HG02678 (cell line): ENCODE measurements at regions not wholly inside any gene's neighbourhood (a gene's known extent, or its start where the extent isn't known, plus 50 kb on each side); places are given as distances from the start of the nearest gene placed in this dataset.
"Not testable (repeated sequence)": the region's sequence is repeated elsewhere in the genome, so short reads cannot be mapped to it uniquely, and the experiment has no call there.

Experiments used
- ATAC-seq: cut with Tn5 transposase; IDR thresholded peaks from one replicate; pipeline ENCODE4 v1.9.1; 2021; ENCODE audit warnings: mild to moderate bottlenecking, moderate library complexity; ENCODE audit not compliant: unreplicated experiment

DNA sequence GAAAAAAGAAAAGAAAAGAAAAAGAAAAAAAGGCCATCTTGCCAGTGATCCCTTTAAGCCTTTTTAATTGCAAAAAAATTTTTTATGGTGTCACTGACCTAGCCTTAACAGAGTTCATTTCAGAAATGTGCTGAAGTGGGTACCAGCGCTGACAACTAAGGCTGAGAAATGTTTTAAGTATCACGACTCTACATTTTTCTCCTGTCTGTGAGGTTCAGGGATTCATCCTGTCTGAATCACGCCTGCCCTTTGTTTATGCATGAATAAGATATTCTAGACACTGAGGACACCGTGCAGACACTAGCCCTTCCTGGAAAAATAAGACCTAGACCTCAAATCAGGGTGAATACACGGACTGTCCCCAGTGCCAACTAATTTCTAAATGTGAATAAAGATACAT lies 154.4 kb upstream of the NOCT start:
- ATAC-seq: no peak

DNA sequence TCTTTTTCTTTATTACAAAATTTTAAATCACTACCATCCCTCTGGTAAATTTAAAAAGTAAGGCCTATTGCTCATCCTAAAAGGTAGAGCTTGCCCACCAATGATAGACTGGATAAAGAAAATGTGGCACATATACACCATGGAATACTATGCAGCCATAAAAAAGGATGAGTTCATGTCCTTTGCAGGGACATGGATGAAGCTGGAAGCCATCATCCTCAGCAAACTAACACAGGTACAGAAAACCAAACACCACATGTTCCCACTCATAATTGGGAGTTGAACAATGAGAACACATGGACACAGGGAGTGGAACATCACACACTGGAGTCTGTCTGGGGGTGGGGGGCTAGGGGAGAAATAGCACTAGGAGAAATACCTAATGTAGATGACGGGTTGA lies 155.2 kb upstream of the NOCT start:
- not testable (repeated sequence) for ATAC-seq

DNA sequence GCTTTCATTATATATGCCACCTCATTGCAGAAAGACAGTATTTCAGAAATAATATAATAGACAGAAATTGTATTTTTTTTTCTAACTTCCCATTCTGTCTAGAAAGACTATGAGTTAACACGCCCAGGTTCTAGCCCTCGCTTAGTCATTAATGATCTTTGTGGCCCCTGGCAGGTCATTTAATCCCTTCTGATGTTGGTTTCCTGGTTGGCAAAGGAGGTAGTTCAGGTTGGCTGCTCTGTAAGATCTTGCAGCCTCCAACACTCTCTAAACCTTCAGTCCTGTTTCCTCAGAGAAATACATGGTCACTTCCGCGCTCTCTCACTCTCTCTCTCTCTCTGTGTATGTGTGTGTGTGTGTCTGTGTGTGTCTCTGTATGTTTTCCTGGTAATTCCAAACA lies 156.3 kb upstream of the NOCT start:
- ATAC-seq: no peak

DNA sequence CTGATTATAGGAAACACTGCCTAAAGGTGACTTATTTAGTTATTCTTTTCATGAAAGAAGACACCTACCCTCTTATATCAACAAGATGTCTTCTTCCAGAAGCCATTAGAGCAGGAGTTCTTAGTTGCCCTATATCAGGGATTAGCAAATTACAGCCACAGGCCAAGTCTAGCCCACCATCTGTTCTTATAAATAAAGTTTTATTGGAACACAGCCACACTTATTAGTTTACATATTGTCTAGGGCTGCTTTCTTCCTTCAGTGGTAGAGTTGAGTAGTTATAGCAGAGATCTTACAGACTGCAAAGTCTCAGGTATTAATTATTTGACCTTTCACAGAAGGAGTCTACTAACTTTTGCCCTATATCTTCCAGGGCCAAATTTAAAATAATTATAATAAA lies 157.2 kb upstream of the NOCT start:
- ATAC-seq: no peak

DNA sequence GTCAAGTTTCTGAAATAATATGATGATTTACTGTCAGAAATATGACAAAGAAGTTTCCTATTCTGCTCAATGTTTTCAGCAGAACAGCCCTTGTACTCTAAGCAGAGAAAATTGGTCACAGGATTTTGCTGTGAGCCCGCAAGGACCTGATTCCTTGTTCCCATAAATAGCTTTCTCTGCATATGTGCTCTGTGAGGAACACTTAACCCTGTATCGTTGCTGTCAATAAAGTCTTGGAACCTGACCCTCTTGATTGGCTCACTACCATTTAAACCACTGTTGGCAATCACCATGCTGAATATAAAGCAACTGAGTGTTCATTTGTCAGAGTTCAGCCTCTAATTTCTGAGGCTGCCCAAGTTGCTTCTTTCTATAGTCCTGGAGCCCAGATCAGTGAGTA lies 158.2 kb upstream of the NOCT start:
- ATAC-seq: no peak

DNA sequence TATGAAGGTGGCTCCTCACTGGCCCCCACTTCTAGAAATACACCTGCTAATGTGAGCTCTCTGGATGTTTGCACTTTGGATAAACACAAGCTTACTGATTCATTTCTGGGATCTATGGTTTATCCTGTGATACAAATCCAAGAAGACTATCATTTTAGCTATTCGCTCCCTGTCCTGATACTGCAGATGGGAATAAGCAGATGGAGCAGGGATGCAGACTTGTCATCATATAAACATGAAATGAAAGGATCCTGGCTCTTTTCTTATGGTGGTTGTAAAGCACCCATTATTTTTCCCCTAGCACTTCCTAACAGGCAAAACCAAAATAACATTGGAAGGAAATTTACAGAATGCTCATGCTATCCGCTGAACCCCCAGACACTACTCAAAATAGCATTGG lies 162.9 kb upstream of the NOCT start:
- ATAC-seq: no peak

DNA sequence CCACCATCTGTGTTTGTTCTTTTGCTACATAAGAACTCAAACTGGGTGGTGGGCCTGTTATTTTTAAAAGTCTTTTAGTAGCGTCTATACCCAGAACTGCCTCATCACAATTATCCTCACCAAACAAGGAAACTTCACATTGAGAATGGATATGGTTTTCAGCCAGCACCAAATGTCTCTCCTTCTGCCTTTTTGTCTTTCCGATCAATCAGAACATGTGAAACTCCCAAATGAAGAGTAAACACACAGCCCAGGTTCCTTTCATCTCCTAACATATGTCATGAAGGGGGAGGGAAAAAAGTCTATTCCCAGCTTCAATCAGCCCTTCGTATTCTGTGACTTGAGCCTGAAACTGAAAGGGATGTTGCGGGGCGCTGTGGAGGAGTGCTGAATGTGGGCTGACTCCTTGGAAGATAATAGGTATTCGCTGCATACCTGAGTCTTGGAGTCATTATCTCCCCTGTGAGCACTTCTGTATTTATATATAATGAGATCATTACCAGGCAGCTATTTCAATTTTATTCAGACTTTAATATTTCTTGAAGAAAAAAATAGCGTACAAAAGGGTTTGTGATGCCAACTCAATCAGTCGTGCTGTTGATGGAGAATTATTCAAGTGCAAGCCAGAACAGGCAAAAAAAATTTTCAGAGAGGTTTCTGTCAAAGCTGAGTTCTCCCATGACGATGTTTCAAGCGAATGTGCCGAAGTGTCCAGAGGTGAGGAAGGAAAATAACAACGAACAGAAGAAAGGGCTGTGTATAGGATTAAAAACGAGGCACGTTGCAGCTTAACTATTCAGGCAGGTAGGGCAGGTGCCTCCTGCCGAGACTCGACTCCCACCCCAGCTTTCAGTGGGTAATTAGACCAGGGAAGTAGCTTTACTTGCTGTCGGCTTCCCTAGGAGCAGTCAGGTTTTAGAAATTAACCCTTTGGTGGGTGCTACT lies 163.9 kb upstream of the NOCT start:
- ATAC-seq: no peak

DNA sequence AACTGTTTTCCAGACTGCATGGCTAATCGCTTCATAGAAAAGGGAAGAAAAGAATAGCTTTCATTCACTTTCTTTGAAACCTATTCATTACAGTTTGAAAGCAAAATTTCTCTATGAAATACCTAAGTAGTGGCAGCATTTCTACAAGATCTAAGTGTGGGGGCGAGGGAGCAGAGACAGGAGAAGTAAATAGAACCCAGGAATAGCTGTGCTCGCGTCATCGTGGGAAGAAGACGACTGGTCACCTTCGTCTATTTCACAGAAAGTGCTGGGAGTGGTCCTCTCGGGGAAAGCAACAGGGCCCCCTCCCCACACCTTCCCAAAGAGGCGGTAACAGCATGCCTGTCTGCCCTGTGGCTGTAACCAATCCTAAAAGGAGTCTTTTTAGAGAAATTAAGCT lies 169.9 kb upstream of the NOCT start:
- ATAC-seq: no peak

DNA sequence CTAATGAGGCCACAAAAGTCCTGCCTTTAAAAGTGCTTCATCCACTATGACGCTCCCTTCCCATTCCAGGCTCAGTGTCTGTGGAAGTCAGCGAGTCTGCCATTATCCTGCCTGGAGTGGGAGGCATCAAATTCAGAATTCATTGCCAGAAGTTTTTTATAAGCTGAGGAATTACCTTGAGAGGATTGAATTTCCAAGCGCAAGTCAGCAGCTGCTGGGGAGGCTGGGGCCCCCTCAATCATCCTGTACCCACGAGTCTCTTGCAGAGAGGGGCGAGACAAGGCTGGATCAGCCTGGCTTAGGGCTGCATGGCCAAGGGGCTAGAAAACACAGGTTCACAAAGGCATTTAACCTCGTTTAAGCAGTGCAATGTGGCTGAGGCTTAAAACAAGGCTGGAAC lies 170.5 kb upstream of the NOCT start:
- ATAC-seq: no peak

DNA sequence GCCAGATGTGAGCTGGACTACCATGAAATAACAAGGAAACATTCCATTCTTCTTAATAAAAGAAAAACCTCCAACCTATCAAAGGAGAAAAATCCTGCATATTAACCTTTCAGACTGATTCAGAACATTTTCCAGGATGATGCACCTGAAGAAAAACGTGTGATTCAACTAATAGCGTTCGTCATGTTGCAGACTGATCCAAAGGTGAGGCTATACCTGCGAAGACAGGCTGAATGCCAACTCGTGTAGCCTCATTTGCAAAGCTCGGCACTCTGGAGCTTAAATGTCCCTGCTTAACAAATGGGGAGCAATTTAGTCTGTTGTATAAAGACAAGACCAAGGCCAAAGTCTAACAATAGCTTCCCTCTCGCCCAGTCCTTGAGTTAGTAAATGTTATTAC lies 172.0 kb upstream of the NOCT start:
- no peak for ATAC-seq

DNA sequence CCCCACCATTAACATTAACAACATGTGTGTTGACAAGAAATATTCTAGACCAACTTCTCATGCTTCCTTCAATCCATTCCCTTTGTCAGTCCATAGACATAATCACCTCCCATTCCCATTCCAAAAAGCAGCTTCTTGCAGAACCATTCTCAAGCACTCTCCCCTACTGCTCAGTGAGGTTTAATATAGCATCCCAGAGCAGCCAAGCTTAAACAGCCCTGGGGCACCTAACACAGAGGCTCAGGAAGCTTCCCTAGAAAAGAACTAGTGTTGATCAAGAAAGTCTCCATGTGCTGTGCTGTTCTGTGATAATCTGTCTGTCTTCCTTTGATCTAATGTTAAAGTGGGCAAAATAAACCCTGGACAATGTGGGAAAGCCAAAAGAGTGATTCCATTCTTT lies 174.2 kb upstream of the NOCT start:
- no peak for ATAC-seq

DNA sequence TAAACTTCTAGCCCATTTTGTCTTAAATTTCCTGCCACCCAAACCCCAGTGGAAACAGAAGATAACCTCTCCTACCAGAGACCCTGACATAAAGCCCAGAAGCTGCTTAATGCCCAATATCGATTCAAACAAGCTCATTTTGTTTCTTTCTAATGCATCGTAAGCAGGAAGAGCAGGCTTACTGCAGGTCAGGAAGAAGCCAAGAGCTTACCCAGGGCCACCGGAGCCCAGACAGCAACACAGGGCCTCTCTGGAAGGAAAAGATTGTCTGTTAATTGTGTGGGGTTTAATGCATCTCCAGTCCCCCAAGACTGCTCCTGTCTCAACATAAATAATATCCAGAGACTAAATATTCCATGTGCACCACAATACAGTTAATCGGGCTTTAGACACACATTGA lies 177.3 kb upstream of the NOCT start:
- ATAC-seq: no peak

DNA sequence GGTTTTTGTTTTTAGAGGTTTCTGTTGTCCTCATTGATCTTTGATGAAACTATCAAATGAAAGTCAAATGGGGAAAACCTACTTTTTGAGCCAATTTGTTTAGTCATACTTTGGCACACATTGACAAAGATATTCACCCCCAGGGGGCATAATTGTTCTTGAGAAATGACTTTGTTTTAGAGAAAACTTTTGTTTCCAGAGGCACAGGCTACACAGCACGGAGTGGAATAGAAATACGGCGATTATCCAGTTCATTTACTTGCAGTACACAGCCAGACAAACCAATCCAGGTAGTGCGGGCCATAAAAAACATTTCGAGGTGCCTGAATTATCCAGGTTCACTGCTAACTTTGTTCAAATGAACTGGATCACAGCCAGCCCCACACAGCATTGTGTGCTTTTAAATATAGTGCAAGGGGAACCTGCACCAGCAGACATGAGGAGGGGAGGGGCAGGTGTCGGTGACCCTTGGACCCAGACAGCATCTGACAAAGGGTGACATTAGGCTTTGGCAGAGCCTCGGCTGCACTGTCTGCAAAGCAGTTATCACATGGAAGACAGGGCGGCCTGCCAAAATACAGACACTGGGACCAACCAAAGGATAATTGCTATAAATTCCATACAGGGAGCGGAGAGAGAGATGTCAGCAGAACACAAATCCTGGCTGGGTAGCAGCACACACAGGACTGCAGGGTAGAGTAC lies 179.6 kb upstream of the NOCT start:
- ATAC-seq: peak; percentile 29

DNA sequence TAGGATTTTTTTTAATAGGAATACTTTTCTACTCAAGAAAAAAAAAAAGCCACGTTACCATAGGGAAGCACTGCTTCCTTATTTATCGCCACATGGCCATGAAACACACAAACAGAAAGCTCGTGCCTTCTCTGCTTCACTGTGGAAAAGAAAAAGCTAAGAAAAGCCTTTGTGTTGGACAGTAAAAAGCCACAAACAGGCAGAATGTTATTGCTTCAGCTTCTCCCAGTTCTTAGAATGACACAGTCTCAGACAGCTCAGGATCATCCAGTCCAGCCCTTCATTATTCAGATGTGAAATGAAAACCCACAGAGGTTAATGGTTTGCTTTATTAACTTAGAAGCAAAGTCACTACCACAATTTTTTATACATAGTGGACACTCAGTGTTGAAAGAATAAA lies 181.6 kb upstream of the NOCT start:
- peak; percentile 62 for ATAC-seq

DNA sequence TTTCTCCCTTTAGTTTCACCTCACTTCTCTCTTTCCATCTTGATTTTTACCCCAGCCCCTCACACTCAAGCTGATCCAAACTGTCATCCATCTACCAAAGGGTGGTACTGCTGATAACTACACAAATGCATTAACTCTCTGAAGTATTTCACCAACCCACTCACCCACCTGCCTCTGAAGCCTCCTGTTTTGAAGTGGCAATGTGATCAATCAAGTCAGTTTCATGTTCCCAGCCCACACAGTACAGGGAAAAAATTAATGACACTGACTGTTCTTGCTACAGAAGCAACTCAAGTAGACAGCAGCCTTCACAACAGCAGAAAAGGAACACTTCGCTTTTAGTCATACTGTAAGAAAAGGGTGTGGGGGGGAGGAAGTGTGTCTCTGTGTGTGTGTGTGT lies 183.0 kb upstream of the NOCT start:
- ATAC-seq: peak; percentile 44

DNA sequence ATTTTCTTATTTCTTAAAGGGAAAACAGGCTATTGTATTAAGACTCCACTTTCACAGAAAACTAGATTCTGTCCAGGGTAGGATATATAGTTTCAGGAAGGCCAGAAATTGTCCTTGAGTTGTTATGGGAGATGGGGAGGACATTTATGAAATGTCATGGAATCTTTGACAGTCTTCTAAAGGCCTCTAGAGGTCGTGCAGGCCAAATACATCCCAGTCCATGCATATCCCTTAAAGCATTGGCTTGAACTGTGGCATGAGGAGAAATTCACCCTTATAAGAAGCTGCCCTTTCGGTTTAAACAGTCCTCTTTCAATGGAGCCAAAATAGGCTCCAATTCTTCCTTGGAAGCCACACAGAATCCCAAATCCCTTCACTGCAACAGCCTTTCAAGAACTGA lies 183.6 kb upstream of the NOCT start:
- ATAC-seq: no peak

DNA sequence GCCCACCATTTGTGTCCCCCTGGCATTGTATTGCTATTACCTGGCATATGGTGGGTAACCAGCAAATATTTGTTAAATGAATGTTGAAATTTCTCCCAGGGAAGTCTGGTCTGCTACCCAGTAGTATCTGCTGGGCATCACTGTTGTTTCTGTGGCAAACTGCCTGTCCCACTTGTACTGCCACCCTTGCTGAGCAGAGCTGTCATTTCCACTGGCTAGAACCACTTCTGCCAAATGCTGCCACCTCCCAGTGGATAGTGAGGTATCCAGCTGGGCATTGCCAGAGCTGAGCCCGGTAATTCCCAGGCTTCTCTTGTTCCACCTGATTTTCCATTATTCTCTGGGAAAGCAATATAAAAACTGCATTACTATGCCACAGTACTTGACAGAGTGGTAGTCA lies 186.7 kb upstream of the NOCT start:
- ATAC-seq: no peak

DNA sequence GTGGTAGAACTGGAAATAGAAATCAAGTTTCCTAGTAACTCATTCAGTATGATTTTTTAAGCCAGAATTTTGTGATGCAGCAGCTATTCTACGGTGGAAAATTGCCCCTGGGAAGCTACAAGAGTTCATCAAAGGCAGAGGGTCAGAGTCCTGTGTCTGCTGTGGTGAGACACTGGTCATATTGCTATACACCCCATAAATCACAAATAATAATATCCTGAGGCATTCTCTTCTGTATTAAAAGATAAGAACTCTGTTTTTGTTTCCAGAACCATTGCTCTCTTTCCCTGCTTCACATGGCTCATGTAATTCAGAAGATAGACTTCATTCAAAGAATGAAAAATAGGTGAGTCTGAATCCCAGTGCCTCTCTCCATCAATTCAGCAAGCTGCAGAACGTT lies 188.8 kb upstream of the NOCT start:
- ATAC-seq: no peak

DNA sequence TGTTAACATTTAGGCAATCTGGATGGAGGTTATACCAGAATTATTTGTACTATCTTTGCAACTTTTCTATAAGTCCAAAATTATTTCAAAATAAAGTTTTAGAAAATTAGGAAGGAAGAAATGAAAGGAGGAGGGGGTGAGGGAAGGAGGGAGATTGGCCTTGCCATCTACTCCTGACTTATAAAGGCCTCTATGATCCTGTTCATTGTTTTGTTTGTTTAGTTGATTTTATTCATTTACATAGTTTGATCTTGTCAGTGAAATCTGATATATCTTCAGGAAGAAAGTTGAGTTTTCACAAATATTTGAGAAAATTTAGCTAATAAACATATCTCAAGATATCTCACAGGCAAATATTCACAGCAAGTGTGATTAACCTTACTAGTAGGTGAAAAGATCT lies 189.3 kb upstream of the NOCT start:
- ATAC-seq: no peak

DNA sequence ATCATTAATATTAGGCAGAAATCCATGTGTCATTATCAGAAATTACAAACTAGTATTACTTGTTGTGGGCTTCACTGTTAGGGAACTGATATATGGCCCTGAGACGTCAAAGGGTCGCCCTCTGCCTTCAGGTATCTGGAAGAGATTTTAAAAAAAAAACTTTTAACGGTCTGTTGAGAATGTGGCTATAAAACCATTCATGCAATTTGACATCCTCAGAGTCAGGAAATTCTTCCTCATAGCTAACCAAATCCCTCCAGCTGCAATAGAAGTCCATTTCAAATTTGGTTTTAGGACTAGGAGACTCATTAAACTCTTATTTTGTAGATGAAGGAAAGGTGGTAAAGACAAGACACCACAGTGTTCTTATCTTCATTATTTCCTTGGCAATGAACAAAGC lies 194.2 kb upstream of the NOCT start:
- no peak for ATAC-seq

DNA sequence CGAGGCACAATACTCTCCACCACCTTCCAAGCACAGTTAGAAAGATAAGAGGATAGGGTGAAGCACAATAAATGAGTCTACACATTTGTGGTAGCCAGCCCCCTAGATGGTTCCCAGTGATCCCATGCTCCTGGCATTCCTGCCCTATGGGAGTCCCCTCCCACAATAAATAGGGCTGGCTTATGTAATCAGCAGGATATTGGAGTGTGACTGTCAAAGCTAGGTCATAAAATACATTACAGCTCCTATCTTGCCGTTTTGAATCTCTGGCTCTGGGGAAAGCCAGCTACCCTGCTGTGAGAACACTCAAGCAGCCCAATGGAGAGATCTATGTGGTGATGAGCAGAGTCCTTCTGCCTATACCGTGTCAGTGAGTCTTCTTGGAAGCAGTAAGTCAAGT lies 198.7 kb upstream of the NOCT start:
- no peak for ATAC-seq

DNA sequence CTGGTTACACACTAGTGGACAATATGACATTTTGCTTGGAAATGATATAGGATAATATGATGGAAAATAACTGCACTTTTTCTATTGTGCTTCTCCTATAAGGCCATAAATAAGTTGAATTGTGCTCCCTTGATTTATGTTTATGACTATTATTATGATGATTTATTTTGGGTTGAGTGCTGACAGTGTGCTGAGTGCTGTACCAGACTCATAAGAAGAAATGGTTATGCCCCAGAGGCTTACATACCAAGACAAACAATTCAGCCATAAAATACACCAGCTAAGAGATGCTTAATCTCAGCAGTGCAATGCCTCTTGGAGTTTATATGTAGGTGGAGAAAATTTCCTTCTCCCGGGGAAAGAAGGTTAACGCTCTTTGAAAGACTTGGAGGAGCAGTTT lies 199.8 kb upstream of the NOCT start:
- ATAC-seq: no peak
